Vagina (tissue), 2 donors: ENCODE measurements at regions not wholly inside any gene's neighbourhood (a gene's known extent, or its start where the extent isn't known, plus 50 kb on each side); places are given as distances from the start of the nearest gene placed in this dataset.
A peak's percentile ranks its signal among the peaks of the same experiment; 100 is the strongest.
"Not testable (repeated sequence)": the region's sequence is repeated elsewhere in the genome, so short reads cannot be mapped to it uniquely, and the experiment has no call there.

ENCODE experiments used
- DNase-seq, 2 donors: peaks; one replicate each; pipeline ENCODE4 v3.0.0-alpha.2; 2017; ENCODE audit errors: extremely low spot score in 2 of 2
- H3K27ac ChIP-seq: fragments of 200-600 bp; sonication (generic); one replicate; pipeline ENCODE4 v1.5.1; 2019
- H3K27me3 ChIP-seq: fragments of 200-600 bp; sonication (generic); one replicate; pipeline ENCODE4 v1.5.1; 2019
- H3K36me3 ChIP-seq, 2 donors: fragments of 200-600 bp; sonication (generic); one replicate each; pipeline ENCODE4 v1.5.1; 2017 to 2019
- H3K4me1 ChIP-seq: fragments of 200-600 bp; sonication (generic); one replicate; pipeline ENCODE4 v1.5.1; 2019
- H3K4me3 ChIP-seq, 2 donors: fragments of 200-600 bp; sonication (generic); 1 replicate in 1 of 2; 2 replicates in 1 of 2; pipeline ENCODE4 v1.5.1; 2016 to 2019
- H3K9me3 ChIP-seq: fragments of 200-600 bp; sonication (generic); one replicate; pipeline ENCODE4 v1.5.1; 2019
- POLR2A ChIP-seq, 2 donors: fragments of 450-650 bp; IDR thresholded peaks; one replicate each; pipeline ENCODE4 v1.6.1; 2017; ENCODE audit warnings: antibody characterized with exemption in 2 of 2, mild to moderate bottlenecking in 2 of 2, moderate library complexity in 2 of 2
- POLR2AphosphoS5 ChIP-seq, 2 donors: sonication (generic); formaldehyde crosslinking; IDR thresholded peaks; one replicate each; pipeline ENCODE4 v1.9.0; 2017; ENCODE audit warnings: antibody characterized with exemption in 2 of 2, mild to moderate bottlenecking in 2 of 2, low read depth in 1 of 2; ENCODE audit not compliant: insufficient read depth in 1 of 2
- intact Hi-C: fragments of 100-400 bp; cut with DNase I; formaldehyde crosslinking; loops from one replicate; pipeline ENCODE4 v1.15.1; 2023
- TF ChIP-seq, protein P1 (sequence below), 3 experiments: fragments of 450-650 bp in 2 of 3; fragments of 200-600 bp in 1 of 3; sonication (generic) in 1 of 3; IDR thresholded peaks; one replicate each; pipeline ENCODE4 v1.5.1; 2017 to 2019; ENCODE audit warnings: antibody characterized with exemption in 3 of 3, mild to moderate bottlenecking in 2 of 3, moderate library complexity in 2 of 3

DNA sequence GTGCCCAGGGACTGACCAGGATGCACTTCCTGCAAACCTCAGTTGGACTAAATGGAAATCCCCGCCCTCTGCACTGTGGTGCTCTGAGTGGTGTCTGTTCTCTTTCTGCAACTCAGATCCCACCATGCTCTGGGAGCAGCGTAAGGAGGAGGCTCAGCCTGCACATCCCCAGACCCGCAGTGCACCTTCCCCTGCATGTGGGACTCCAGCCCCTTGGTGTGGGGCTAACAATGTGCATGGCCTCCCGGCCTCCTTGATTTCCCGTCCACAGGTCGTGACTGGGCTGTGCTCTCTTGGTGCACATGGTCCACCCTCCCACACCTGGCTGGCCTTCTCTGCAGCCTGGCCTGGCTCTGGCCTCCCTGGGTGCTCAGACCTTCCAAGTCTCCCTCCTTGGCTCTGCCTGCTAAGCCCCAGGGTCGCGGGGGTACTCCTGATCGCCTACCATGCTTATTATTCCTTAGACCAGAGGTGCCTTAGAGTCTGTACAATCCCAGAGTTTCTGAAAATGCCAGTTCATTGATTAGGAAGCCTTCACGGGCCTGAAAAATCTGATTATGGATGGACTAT lies 397.5 kb downstream of the IRX2 start:
- TF ChIP-seq, protein P1, sequence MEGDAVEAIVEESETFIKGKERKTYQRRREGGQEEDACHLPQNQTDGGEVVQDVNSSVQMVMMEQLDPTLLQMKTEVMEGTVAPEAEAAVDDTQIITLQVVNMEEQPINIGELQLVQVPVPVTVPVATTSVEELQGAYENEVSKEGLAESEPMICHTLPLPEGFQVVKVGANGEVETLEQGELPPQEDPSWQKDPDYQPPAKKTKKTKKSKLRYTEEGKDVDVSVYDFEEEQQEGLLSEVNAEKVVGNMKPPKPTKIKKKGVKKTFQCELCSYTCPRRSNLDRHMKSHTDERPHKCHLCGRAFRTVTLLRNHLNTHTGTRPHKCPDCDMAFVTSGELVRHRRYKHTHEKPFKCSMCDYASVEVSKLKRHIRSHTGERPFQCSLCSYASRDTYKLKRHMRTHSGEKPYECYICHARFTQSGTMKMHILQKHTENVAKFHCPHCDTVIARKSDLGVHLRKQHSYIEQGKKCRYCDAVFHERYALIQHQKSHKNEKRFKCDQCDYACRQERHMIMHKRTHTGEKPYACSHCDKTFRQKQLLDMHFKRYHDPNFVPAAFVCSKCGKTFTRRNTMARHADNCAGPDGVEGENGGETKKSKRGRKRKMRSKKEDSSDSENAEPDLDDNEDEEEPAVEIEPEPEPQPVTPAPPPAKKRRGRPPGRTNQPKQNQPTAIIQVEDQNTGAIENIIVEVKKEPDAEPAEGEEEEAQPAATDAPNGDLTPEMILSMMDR (IDR thresholded peaks at IDR 0.05) = no peak
- TF ChIP-seq POLR2A (IDR thresholded peaks at IDR 0.05) (no peak), POLR2AphosphoS5 (IDR thresholded peaks at IDR 0.05; ENCODE audit: insufficient read depth in 1 of 2, low read depth in 1 of 2) (no peak)
- Histone ChIP-seq H3K27ac (no peak overlapping the region), H3K36me3 (no peaks in the 10 kb centered on the region), H3K4me1 (no peaks in the 10 kb centered on the region), H3K9me3 (no peaks in the 10 kb centered on the region), H3K4me3 (no peak overlapping the region), H3K27me3 (no peaks in the 10 kb centered on the region)
- intact Hi-C loops = no loop called here
- DNase-seq = peak; percentile 34 to 91

DNA sequence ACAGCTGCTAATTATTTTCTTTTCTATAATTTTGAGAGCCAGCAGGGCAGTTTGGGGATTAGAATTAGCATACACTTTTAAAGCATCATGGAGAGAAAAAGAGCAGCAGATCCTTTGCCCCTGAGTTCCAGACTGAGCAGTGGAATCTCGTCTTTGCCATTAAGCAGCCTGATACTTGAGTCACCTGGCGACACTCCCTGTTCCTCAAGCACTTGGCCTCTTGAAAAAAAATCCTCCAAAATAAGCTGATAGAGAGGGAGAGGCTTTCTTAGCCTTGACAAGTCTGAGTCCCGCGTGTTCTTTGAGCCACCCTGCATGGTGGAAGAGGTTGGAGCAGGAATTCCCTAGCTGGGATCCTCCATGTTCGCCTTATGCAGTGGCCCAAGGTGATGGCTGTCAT lies 398.3 kb downstream of the IRX2 start:
- TF ChIP-seq POLR2AphosphoS5 (IDR thresholded peaks at IDR 0.05; ENCODE audit: insufficient read depth in 1 of 2, low read depth in 1 of 2) (no peak), POLR2A (IDR thresholded peaks at IDR 0.05) (no peak)
- TF ChIP-seq, protein P1 (IDR thresholded peaks at IDR 0.05) = no peak
- Histone ChIP-seq H3K9me3 (no peaks in the 10 kb centered on the region), H3K4me3 (no peak overlapping the region), H3K36me3 (no peaks in the 10 kb centered on the region), H3K4me1 (no peaks in the 10 kb centered on the region), H3K27ac (no peak overlapping the region), H3K27me3 (no peaks in the 10 kb centered on the region)
- DNase-seq = peak in 1 of 2 donors; percentile 25
- intact Hi-C loops = no loop called here

DNA sequence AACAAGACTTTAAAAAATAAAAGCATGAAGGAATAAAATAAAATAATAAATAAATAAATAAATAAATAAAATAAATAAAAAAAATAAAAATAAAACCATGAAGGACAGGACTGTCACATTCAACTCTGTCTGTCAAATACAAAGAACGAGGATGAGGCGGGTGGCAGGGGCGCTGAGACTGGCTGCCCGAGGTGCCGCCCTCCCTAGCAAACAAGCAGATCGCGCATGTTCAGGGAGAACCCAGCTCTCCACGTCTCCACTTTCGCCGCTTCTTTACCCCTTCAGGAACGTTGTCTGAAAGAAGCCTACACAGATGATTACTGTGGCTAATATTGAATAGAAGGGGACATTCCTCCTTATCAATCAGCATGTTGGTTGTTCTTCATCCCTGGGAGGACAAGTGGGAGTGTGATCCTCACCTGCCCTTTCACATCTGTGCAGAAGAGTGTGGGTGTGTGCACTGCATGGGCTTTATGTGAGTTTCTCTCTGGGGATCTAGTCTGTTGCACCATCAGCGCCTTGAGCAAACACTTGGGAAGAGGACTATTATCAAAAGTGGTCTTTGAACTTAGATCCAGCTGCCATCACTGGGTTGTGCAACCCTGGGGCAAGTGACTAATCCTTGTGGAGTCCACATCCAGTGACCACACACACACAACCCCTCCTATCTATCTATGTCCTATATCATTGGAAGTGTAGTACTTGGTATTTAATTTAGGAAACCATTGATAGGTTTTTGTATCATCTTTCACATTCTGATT lies 399.2 kb downstream of the IRX2 start:
- TF ChIP-seq POLR2A (IDR thresholded peaks at IDR 0.05) (no peak), POLR2AphosphoS5 (IDR thresholded peaks at IDR 0.05; ENCODE audit: insufficient read depth in 1 of 2, low read depth in 1 of 2) (no peak)
- TF ChIP-seq, protein P1 (IDR thresholded peaks at IDR 0.05) = no peak

DNA sequence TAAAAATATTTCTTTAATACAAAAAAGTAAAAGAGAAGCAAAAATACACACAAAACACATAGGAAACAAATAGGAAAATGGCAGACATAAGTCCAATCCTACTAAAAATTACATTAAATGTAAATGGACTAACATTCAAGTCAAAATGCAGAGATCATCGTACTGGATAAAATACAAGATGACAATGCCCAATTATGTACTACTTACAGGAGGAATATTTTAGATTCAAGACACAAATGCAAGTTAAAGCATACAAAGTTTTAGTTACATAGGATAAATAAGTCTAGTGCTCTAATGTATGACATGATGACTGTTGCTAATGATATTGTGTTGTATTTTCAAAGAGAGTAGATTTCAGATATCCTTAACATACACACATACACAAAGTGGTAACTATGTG lies 401.7 kb downstream of the IRX2 start:
- H3K4me1 ChIP-seq, H3K27ac ChIP-seq, H3K36me3 ChIP-seq, intact Hi-C loops, H3K4me3 ChIP-seq, DNase-seq, H3K9me3 ChIP-seq, H3K27me3 ChIP-seq: not testable (repeated sequence)

More for the DNA sequence above, 399.2 kb downstream of the IRX2 start:
- H3K36me3 ChIP-seq = no peaks in the 10 kb centered on the region
- no peak overlapping the region for H3K27ac ChIP-seq
- H3K27me3 ChIP-seq = no peaks in the 10 kb centered on the region
- no peak overlapping the region for H3K4me3 ChIP-seq
- no peaks in the 10 kb centered on the region for H3K9me3 ChIP-seq
- DNase-seq = peak in 1 of 2 donors; percentile 69
- no peaks in the 10 kb centered on the region for H3K4me1 ChIP-seq
- intact Hi-C loops = no loop called here

DNA sequence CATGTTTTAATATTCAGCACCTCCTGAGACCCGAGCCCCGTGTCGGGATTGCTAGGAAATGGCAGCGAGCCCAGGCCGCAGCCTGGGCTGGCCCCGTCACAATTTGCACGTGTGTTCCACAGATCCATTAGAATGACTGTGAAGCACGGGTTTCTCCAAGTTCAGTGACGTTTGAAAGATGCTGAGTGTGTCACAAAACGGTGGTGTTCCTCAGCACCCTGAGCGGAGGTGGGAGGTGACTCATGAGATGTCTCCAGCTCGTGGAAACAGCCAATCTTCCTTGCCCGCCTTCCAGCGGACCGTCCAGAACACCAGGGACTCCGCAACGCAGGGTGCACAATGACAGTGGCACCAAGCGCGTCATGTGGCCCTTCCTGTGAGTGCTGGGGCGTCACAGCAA lies 412.8 kb downstream of the IRX2 start:
- no peak for DNase-seq
- no peak overlapping the region for H3K4me3 ChIP-seq
- no peaks in the 10 kb centered on the region for H3K27me3 ChIP-seq
- TF ChIP-seq, protein P1 (IDR thresholded peaks at IDR 0.05) = no peak
- no peak for TF ChIP-seq POLR2A (IDR thresholded peaks at IDR 0.05)
- TF ChIP-seq POLR2AphosphoS5 (IDR thresholded peaks at IDR 0.05; ENCODE audit: insufficient read depth in 1 of 2, low read depth in 1 of 2) = no peak
- H3K27ac ChIP-seq = no peak overlapping the region
- intact Hi-C loops = no loop called here
- H3K4me1 ChIP-seq = no peaks in the 10 kb centered on the region
- no peaks in the 10 kb centered on the region for H3K36me3 ChIP-seq
- no peaks in the 10 kb centered on the region for H3K9me3 ChIP-seq
